ENCODE measurements at regions not wholly inside any gene's neighbourhood (a gene's known extent, or its start where the extent isn't known, plus 50 kb on each side); places are given as distances from the start of the nearest gene placed in this dataset.

DNA sequence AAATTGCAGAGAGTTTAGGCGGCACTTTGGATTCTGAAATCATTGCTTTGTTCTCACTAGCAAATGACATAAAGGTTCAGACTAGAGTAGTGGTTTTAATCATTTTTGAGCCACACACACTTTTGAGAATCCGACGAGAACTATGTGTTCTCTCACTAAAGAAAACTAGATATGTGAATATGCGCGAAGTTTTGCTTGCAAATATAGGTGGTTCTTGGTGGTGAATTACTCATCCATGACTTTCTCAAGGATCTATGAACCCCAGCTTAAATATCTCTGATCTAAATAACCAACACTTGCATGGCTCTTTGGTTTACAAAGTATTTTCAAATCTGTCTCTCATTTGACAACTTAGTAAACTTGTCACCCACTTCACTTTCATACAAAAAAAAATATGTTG, 54.8 kb downstream of the NOG start:
- Histone ChIP-seq H3K23ac (ENCODE audit: low read depth, low read length, poor library complexity) (no peak overlapping the region), H3K4me2 (ENCODE audit: insufficient read depth, low read length, poor library complexity, severe bottlenecking) (no peak overlapping the region), H3K27ac (replicated peaks; ENCODE audit: low read length) (no peak overlapping the region), H3K27me3 (ENCODE audit: control insufficient read depth in 3 of 3, insufficient read depth in 3 of 3, low read depth in 1 of 3, low read length in 3 of 3) (no peaks in the 10 kb centered on the region), H2BK12ac (ENCODE audit: low read length) (no peak overlapping the region), H3K4ac (ENCODE audit: low read length) (no peak overlapping the region), H3K4me1 (ENCODE audit: control insufficient read depth in 2 of 2, insufficient read depth in 1 of 2, low read depth in 1 of 2, low read length in 2 of 2) (no peaks in the 10 kb centered on the region), H3K18ac (ENCODE audit: low read length) (no peak overlapping the region), H2BK120ac (ENCODE audit: low read depth, low read length) (no peak overlapping the region), H4K8ac (ENCODE audit: low read depth, low read length) (no peak overlapping the region), H3K36me3 (replicated peaks in 1 of 2; ENCODE audit: control insufficient read depth in 2 of 2, insufficient read depth in 2 of 2, low read length in 2 of 2) (no peaks in the 10 kb centered on the region), H2BK15ac (ENCODE audit: low read length) (no peak overlapping the region), H2AK5ac (ENCODE audit: low read depth, low read length) (no peak overlapping the region), H3K9ac (ENCODE audit: low read depth, low read length, poor library complexity) (no peak overlapping the region), H2BK5ac (ENCODE audit: low read length) (no peak overlapping the region), H4K91ac (ENCODE audit: low read depth, low read length, poor library complexity) (no peak overlapping the region), H3K9me3 (replicated peaks in 1 of 2; ENCODE audit: control insufficient read depth in 2 of 2, insufficient read depth in 1 of 2, low read depth in 1 of 2, low read length in 2 of 2) (no peaks in the 10 kb centered on the region), H3K4me3 (ENCODE audit: low read length in 2 of 2) (no peak overlapping the region), H3K79me1 (ENCODE audit: low read depth, low read length) (no peaks in the 10 kb centered on the region), H2AFZ (ENCODE audit: low read length) (no peak overlapping the region), H3K14ac (ENCODE audit: low read length) (no peak overlapping the region)
- WGBS, 2 donors (ENCODE audit: extremely low coverage in 2 of 2, insufficient read length in 2 of 2, insufficient replicate concordance in 1 of 2) = no CpG with 5 or more reads among the region's 5 CpGs
- DNase-seq (ENCODE audit: low spot score) = no peak

DNA sequence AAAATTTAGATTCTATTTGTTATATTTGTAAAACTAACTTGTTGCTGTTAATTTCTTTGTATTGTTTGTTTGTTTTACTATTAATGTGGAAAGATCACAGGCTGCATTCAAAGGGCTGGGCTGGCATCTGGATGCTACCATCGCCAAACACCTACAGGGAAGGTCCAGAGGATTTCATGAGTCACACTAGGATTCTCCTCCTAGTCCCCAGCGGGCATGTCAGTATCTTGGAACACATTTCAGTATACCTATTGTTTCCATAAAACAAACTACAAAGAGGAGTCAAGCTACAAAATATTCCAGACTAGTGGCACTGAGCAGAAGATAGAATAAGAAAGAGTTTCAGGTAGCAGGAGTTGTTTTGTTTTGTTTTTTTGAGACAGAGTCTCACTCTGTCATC, 55.3 kb downstream of the NOG start:
- H2BK5ac ChIP-seq (ENCODE audit: low read length) = no peak overlapping the region
- H4K8ac ChIP-seq (ENCODE audit: low read depth, low read length) = no peak overlapping the region
- no CpG with 5 or more reads among the region's 2 CpGs for WGBS, 2 donors (ENCODE audit: extremely low coverage in 2 of 2, insufficient read length in 2 of 2, insufficient replicate concordance in 1 of 2)
- no peak overlapping the region for H2AFZ ChIP-seq (ENCODE audit: low read length)
- DNase-seq (ENCODE audit: low spot score) = no peak
- no peak overlapping the region for H3K27ac ChIP-seq (replicated peaks; ENCODE audit: low read length)
- no peaks in the 10 kb centered on the region for H3K36me3 ChIP-seq (replicated peaks in 1 of 2; ENCODE audit: control insufficient read depth in 2 of 2, insufficient read depth in 2 of 2, low read length in 2 of 2)
- H4K91ac ChIP-seq (ENCODE audit: low read depth, low read length, poor library complexity) = no peak overlapping the region
- no peaks in the 10 kb centered on the region for H3K79me1 ChIP-seq (ENCODE audit: low read depth, low read length)
- H3K9me3 ChIP-seq (replicated peaks in 1 of 2; ENCODE audit: control insufficient read depth in 2 of 2, insufficient read depth in 1 of 2, low read depth in 1 of 2, low read length in 2 of 2) = no peaks in the 10 kb centered on the region
- no peak overlapping the region for H3K4me3 ChIP-seq (ENCODE audit: low read length in 2 of 2)
- H3K14ac ChIP-seq (ENCODE audit: low read length) = no peak overlapping the region
- no peak overlapping the region for H2BK15ac ChIP-seq (ENCODE audit: low read length)
- no peak overlapping the region for H3K18ac ChIP-seq (ENCODE audit: low read length)
- no peak overlapping the region for H3K23ac ChIP-seq (ENCODE audit: low read depth, low read length, poor library complexity)
- no peak overlapping the region for H3K9ac ChIP-seq (ENCODE audit: low read depth, low read length, poor library complexity)
- no peaks in the 10 kb centered on the region for H3K4me1 ChIP-seq (ENCODE audit: control insufficient read depth in 2 of 2, insufficient read depth in 1 of 2, low read depth in 1 of 2, low read length in 2 of 2)
- H3K4ac ChIP-seq (ENCODE audit: low read length) = no peak overlapping the region
- H3K4me2 ChIP-seq (ENCODE audit: insufficient read depth, low read length, poor library complexity, severe bottlenecking) = no peak overlapping the region
- H3K27me3 ChIP-seq (ENCODE audit: control insufficient read depth in 3 of 3, insufficient read depth in 3 of 3, low read depth in 1 of 3, low read length in 3 of 3) = no peaks in the 10 kb centered on the region
- H2BK12ac ChIP-seq (ENCODE audit: low read length) = no peak overlapping the region
- no peak overlapping the region for H2BK120ac ChIP-seq (ENCODE audit: low read depth, low read length)
- no peak overlapping the region for H2AK5ac ChIP-seq (ENCODE audit: low read depth, low read length)

DNA sequence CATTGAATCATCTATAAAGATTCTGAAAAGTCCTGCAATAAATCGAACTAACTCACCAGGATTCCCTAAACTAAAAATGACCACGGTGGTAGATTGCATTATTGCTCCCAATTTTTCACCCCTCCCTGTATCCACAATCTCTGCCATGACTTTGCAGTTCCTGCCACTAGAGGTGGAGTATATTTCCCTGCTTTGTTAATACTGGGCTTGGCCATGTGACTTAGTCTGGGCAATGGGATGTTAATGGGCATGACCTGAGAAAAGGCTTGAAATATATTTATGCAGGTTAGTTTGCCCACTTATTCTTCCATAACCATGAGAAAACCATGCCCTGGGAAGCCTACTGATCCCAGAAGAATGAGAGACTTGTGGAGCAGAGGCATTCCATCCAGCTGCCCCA, 59.1 kb downstream of the NOG start:
- H3K36me3 ChIP-seq (replicated peaks in 1 of 2; ENCODE audit: control insufficient read depth in 2 of 2, insufficient read depth in 2 of 2, low read length in 2 of 2) = no peaks in the 10 kb centered on the region
- no peak overlapping the region for H2AK5ac ChIP-seq (ENCODE audit: low read depth, low read length)
- no peak overlapping the region for H2BK120ac ChIP-seq (ENCODE audit: low read depth, low read length)
- no peaks in the 10 kb centered on the region for H3K4me1 ChIP-seq (ENCODE audit: control insufficient read depth in 2 of 2, insufficient read depth in 1 of 2, low read depth in 1 of 2, low read length in 2 of 2)
- no peak for DNase-seq (ENCODE audit: low spot score)
- no peak overlapping the region for H2BK15ac ChIP-seq (ENCODE audit: low read length)
- no peak overlapping the region for H3K4ac ChIP-seq (ENCODE audit: low read length)
- no peak overlapping the region for H3K4me2 ChIP-seq (ENCODE audit: insufficient read depth, low read length, poor library complexity, severe bottlenecking)
- H4K91ac ChIP-seq (ENCODE audit: low read depth, low read length, poor library complexity) = no peak overlapping the region
- H3K79me1 ChIP-seq (ENCODE audit: low read depth, low read length) = no peaks in the 10 kb centered on the region
- H3K14ac ChIP-seq (ENCODE audit: low read length) = no peak overlapping the region
- H3K4me3 ChIP-seq (ENCODE audit: low read length in 2 of 2) = no peak overlapping the region
- H2AFZ ChIP-seq (ENCODE audit: low read length) = no peak overlapping the region
- no CpG with 5 or more reads among the region's 2 CpGs for WGBS, 2 donors (ENCODE audit: extremely low coverage in 2 of 2, insufficient read length in 2 of 2, insufficient replicate concordance in 1 of 2)
- no peak overlapping the region for H4K8ac ChIP-seq (ENCODE audit: low read depth, low read length)
- no peak overlapping the region for H3K18ac ChIP-seq (ENCODE audit: low read length)
- no peak overlapping the region for H3K9ac ChIP-seq (ENCODE audit: low read depth, low read length, poor library complexity)
- H2BK12ac ChIP-seq (ENCODE audit: low read length) = no peak overlapping the region
- no peak overlapping the region for H3K27ac ChIP-seq (replicated peaks; ENCODE audit: low read length)
- no peak overlapping the region for H2BK5ac ChIP-seq (ENCODE audit: low read length)
- no peaks in the 10 kb centered on the region for H3K9me3 ChIP-seq (replicated peaks in 1 of 2; ENCODE audit: control insufficient read depth in 2 of 2, insufficient read depth in 1 of 2, low read depth in 1 of 2, low read length in 2 of 2)
- H3K27me3 ChIP-seq (ENCODE audit: control insufficient read depth in 3 of 3, insufficient read depth in 3 of 3, low read depth in 1 of 3, low read length in 3 of 3) = no peaks in the 10 kb centered on the region
- no peak overlapping the region for H3K23ac ChIP-seq (ENCODE audit: low read depth, low read length, poor library complexity)

DNA sequence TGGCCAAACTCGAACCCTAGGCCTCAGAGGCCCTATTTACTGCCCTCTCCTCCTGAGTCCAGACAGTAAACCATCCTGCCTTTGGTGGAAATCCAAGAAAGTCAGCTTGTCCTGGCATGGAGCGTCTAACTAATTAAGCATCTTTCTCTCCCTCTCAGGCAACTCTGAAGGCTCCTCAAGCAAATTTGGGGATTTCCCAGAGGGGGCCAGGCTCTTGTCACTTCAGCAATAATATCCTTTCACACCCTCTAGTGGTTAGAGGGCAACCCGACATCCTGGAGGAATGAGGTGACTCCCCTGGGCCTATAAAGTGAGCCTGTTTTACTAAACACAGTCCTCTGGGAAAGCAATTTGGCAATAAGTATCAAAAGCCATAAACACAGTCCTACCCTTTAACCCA, 60.4 kb downstream of the NOG start:
- Histone ChIP-seq H2BK15ac (ENCODE audit: low read length) (no peak overlapping the region), H3K27me3 (ENCODE audit: control insufficient read depth in 3 of 3, insufficient read depth in 3 of 3, low read depth in 1 of 3, low read length in 3 of 3) (no peaks in the 10 kb centered on the region), H3K4me1 (ENCODE audit: control insufficient read depth in 2 of 2, insufficient read depth in 1 of 2, low read depth in 1 of 2, low read length in 2 of 2) (no peaks in the 10 kb centered on the region), H3K18ac (ENCODE audit: low read length) (no peak overlapping the region), H2BK120ac (ENCODE audit: low read depth, low read length) (no peak overlapping the region), H3K36me3 (replicated peaks in 1 of 2; ENCODE audit: control insufficient read depth in 2 of 2, insufficient read depth in 2 of 2, low read length in 2 of 2) (no peaks in the 10 kb centered on the region), H3K4me2 (ENCODE audit: insufficient read depth, low read length, poor library complexity, severe bottlenecking) (no peak overlapping the region), H2BK12ac (ENCODE audit: low read length) (no peak overlapping the region), H3K14ac (ENCODE audit: low read length) (no peak overlapping the region), H2AFZ (ENCODE audit: low read length) (no peak overlapping the region), H3K9me3 (replicated peaks in 1 of 2; ENCODE audit: control insufficient read depth in 2 of 2, insufficient read depth in 1 of 2, low read depth in 1 of 2, low read length in 2 of 2) (no peaks in the 10 kb centered on the region), H3K23ac (ENCODE audit: low read depth, low read length, poor library complexity) (no peak overlapping the region), H3K27ac (replicated peaks; ENCODE audit: low read length) (no peak overlapping the region), H3K9ac (ENCODE audit: low read depth, low read length, poor library complexity) (no peak overlapping the region), H3K79me1 (ENCODE audit: low read depth, low read length) (no peaks in the 10 kb centered on the region), H3K4ac (ENCODE audit: low read length) (no peak overlapping the region), H4K91ac (ENCODE audit: low read depth, low read length, poor library complexity) (no peak overlapping the region), H2BK5ac (ENCODE audit: low read length) (no peak overlapping the region), H2AK5ac (ENCODE audit: low read depth, low read length) (no peak overlapping the region), H4K8ac (ENCODE audit: low read depth, low read length) (no peak overlapping the region), H3K4me3 (ENCODE audit: low read length in 2 of 2) (no peak overlapping the region)
- DNase-seq (ENCODE audit: low spot score) = peak; percentile 23
- no CpG with 5 or more reads among the region's 3 CpGs for WGBS, 2 donors (ENCODE audit: extremely low coverage in 2 of 2, insufficient read length in 2 of 2, insufficient replicate concordance in 1 of 2)

Data from neuronal stem cell (in vitro differentiated cells).